Fibroblast of mammary gland (primary cell): ENCODE measurements at regions not wholly inside any gene's neighbourhood (a gene's known extent, or its start where the extent isn't known, plus 50 kb on each side); places are given as distances from the start of the nearest gene placed in this dataset.

ENCODE experiments used
- DNase-seq: peaks from one replicate; pipeline ENCODE4 v3.0.0-alpha.2; 2010; ENCODE audit warnings: low read depth
- H3K4me3 ChIP-seq: 2 replicates; pipeline ENCODE4 v1.5.1; 2011; ENCODE audit warnings: low read depth, mild to moderate bottlenecking, low read length, moderate library complexity; ENCODE audit not compliant: control insufficient read depth
- CTCF ChIP-seq: conservative IDR thresholded peaks from 2 replicates; pipeline ENCODE4 v1.5.1; 2011; ENCODE audit warnings: low read depth, low read length, inconsistent platforms; ENCODE audit not compliant: control insufficient read depth, insufficient read depth

DNA sequence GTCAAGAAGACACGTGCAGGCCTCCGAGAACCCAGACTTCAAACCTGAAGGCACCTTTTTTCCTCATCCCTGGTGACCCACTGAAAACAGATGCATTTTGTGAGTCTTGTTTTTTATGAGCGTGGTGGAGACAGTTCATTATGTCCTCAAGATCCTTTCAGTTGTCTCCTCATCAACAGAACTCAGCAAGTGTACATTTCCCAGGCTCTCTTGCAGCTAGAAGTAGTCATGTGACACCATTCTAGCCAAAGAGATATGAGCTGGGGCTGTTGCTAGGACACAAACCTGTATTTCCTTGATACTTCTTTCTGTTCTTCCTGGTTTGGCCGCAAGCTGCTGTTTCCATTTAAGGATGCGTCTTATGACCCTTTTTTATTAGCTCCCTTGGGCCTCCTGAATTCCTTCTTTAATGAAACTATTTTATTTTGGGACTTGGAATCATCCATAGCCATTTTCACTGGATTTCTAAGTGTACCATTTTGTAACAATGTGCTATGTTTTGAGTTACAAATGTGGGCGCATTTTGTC lies 135.7 kb upstream of the FOXF1 start:
- no peak overlapping the region for H3K4me3 ChIP-seq
- TF ChIP-seq CTCF: no peak
- no peak for DNase-seq

DNA sequence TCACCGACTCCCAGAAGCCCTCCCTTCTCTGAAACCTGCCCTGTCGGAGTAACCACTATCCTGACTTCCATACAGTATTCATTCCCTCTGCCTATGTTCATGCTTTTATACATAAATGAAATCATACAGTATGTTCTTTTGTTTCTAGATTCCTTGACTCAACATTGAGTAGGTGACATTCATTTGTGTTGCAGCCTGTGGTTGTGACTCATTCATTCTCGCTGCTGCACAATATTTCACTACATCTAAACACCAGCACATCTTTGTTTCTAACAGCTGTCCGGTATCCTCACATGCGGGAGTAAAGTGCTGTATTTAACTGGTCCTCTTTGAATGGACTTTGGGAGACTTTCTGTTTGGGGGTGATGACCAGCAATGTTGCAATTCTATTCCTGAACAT lies 135.0 kb upstream of the FOXF1 start:
- no peak overlapping the region for H3K4me3 ChIP-seq
- TF ChIP-seq CTCF: no peak
- peak; percentile 90 for DNase-seq

GRCh38 chr16:86375851-86376250 lies 134.5 kb upstream of the FOXF1 start:
- TF ChIP-seq CTCF: no peak
- H3K4me3 ChIP-seq: no peak overlapping the region
- no peak for DNase-seq

DNA sequence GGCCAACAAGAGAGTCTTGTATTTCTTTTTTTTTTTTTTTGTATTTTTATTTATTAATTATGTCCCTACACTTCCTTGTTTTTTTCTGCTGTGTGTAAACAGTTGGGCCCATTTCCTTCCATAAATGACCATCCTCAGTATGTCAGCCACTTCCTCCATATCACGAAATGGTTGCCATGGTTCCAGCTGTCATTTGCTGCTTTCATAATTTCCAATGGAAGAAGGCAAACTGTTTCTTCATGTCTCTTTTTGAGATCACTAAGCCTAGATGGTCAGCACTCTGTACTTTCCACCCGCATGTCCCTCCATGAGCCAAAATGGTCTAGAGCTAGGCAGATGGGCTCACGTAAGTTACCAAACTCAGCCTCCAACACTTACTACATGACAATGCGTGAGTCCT lies 133.5 kb upstream of the FOXF1 start:
- DNase-seq: no peak
- no peak overlapping the region for H3K4me3 ChIP-seq
- no peak for TF ChIP-seq CTCF

GRCh38 chr16:86377251-86378022 lies 132.9 kb upstream of the FOXF1 start:
- TF ChIP-seq CTCF: no peak
- DNase-seq: no peak
- no peak overlapping the region for H3K4me3 ChIP-seq

DNA sequence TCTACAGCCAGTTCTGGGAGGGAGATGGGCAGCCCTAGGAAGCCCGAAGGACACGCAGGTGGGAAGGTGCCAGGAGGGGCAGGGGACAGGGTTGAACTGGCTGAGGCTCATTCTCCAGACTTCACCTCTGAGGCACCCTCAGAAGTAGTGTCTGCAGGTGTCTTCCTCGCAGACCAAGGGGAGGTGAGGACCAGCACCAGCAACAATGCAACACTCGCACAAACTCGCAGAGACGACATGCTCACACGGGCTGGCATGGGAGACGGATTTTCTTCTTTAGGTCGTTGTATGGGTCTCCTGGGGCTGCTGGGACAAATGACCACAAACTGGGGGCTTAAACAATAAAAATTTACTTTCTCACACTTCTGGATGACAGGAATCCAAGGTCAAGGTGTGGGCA lies 132.2 kb upstream of the FOXF1 start:
- TF ChIP-seq CTCF: no peak
- H3K4me3 ChIP-seq: no peak overlapping the region
- DNase-seq: no peak
